Ishikawa (cell line): ENCODE measurements at regions not wholly inside any gene's neighbourhood (a gene's known extent, or its start where the extent isn't known, plus 50 kb on each side); places are given as distances from the start of the nearest gene placed in this dataset.

ENCODE experiments used
- CEBPB ChIP-seq: IDR thresholded peaks from 2 replicates; pipeline ENCODE4 v1.6.1; 2012
- CREB1 ChIP-seq: IDR thresholded peaks from 2 replicates; pipeline ENCODE4 v1.6.1; 2012; ENCODE audit warnings: low read depth
- EGR1 ChIP-seq: IDR thresholded peaks from 2 replicates; pipeline ENCODE4 v1.6.1; 2012
- FOXM1 ChIP-seq: IDR thresholded peaks from 2 replicates; pipeline ENCODE4 v1.6.1; 2012; ENCODE audit warnings: low read depth, borderline replicate concordance
- NFIC ChIP-seq: IDR thresholded peaks from 2 replicates; pipeline ENCODE4 v1.6.1; 2012
- REST ChIP-seq: IDR thresholded peaks from 2 replicates; pipeline ENCODE4 v1.6.1; 2012; ENCODE audit warnings: low read depth, mild to moderate bottlenecking
- TAF1 ChIP-seq: IDR thresholded peaks from 2 replicates; pipeline ENCODE4 v1.6.1; 2012; ENCODE audit warnings: low read depth, mild to moderate bottlenecking
- YY1 ChIP-seq: IDR thresholded peaks from 2 replicates; pipeline ENCODE4 v1.6.1; 2012; ENCODE audit warnings: low read depth
- TF ChIP-seq, protein P1 (sequence below): IDR thresholded peaks from 2 replicates; pipeline ENCODE4 v1.6.1; 2012

GRCh38 chr21:17214801-17215200, 298.0 kb upstream of the CXADR start:
- TF ChIP-seq CREB1 = no peak
- TF ChIP-seq REST = no peak
- no peak for TF ChIP-seq FOXM1
- TF ChIP-seq YY1 = no peak
- TF ChIP-seq, protein P1, sequence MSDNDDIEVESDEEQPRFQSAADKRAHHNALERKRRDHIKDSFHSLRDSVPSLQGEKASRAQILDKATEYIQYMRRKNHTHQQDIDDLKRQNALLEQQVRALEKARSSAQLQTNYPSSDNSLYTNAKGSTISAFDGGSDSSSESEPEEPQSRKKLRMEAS = no peak
- TF ChIP-seq CEBPB = no peak
- TF ChIP-seq NFIC = no peak
- no peak for TF ChIP-seq EGR1
- TF ChIP-seq TAF1 = no peak
